HG03097 (cell line): ENCODE measurements at regions not wholly inside any gene's neighbourhood (a gene's known extent, or its start where the extent isn't known, plus 50 kb on each side); places are given as distances from the start of the nearest gene placed in this dataset.
"Not testable (repeated sequence)": the region's sequence is repeated elsewhere in the genome, so short reads cannot be mapped to it uniquely, and the experiment has no call there.

Source experiments
- ATAC-seq: cut with Tn5 transposase; IDR thresholded peaks from one replicate; pipeline ENCODE4 v1.9.1; 2021; ENCODE audit not compliant: unreplicated experiment, low FRiP score

DNA sequence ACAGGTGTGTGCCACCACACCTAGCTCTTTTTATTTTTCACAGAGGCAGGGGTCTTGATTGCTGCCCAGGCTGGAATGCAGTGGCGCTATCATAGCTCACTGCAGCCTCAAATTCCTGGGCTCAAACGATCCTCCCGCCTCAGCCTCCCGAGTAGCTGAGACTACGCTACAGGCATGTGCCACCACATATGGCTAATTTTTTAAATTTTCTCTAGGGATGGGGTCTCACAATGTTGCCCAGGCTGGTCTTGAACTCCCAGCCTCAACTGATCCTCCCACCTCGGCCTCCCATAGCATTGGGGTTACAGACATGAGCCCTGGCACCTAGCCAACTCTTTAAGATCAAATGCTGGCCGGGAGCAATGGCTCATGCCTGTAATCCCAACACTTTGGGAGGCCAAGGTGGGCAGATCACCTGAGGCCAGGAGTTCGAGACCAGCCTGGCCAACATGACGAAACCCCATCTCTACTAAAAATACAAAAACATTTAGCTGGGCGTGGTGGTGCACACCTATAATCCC, 50.6 kb upstream of the MYL10 start:
- ATAC-seq, result not testable (repeated sequence)

GRCh38 chr7:101680406-101681145, 51.5 kb upstream of the MYL10 start:
- ATAC-seq, result no peak

DNA sequence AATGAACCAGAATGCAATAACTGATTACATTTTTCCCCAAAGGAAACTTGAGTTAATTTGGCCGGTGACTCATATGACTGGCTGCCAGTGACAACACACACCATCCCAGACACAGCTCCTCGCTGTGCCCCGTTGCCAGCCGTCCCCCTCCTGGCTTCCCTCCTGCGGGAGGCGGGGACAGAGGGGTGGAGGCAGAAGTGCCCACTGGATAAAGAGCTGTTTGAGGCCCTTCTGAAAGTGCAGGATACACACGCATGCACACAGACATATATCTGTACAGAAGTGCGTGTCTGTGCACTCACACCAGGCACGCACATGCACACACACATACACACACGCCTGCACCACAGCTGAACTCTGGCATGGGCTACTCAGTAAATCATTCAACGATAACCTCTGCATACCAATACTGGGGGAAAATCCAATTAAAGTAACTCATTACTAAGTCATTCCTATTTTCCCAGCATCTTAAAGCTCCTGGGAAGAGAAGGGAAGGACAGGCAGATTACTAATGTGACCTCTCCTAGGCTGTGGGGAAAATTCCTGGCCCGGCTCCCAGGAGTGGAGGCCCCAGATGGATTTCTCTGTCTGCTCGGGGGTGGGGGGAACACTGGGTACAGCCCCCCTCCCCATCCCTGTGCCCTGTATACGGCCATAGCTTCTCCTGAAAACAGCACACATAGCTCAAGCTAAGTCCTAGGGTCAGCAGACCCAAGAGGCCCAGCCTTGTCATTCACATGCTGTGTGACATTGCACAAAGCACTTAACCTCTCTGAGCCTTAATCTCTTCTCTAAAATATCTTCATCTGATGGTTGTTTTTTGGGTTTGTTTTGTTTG, 52.3 kb upstream of the MYL10 start:
- no peak for ATAC-seq

GRCh38 chr7:101684983-101685330, 55.9 kb upstream of the MYL10 start:
- no peak for ATAC-seq

- no peak for ATAC-seq
These were observed 56.9 kb upstream of the MYL10 start for GRCh38 chr7:101686030-101686429.

DNA sequence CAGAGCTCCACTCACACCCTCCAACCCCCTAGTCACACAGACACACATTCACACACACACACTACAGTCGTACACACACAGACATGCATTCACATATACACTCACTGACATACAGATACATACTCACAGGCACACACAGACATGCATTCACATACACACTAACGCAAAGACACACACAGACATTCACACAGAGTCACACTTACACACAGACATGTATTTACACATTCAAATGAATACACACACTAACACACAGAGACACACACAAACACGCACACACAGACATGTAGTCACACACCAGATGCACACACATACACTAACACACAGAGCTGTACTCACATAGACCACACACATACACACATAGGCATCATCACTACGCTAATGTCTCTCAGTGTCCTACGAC, 58.0 kb upstream of the MYL10 start:
- ATAC-seq, result no peak

- ATAC-seq, result no peak
These were observed 58.7 kb upstream of the MYL10 start for GRCh38 chr7:101687791-101688182.

DNA sequence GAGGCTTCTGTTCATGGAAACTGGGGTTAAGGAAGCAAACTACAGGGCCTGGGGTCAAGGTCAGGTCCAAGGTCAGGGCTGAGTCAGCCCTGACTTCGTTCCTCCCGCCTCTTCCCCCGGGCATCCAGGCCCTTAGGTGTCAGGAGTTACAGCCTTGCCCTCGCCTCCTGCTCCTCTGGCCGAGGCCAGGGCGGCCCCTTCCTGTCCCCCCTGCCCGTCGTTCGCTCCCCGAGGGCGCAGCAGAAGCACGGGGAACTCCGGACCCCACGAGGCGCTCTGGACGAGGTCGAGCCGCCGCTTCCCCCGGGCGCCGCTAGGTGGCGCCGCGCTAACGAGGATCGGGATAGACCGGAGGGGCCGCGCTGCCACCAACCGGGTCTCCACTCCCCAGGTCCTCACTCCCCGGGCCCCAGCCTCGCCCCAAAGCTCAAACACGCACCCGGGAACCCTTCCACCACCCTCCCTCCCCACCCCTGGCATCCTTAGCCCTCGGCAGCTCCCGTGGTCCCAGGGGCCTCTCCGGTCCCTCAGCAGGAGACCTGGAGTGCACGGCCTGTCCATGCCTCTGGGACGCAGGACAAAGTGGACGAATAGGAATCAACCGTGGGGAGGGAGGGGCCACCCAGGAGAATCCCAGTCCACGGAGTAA, 59.2 kb upstream of the MYL10 start:
- ATAC-seq, result no peak

DNA sequence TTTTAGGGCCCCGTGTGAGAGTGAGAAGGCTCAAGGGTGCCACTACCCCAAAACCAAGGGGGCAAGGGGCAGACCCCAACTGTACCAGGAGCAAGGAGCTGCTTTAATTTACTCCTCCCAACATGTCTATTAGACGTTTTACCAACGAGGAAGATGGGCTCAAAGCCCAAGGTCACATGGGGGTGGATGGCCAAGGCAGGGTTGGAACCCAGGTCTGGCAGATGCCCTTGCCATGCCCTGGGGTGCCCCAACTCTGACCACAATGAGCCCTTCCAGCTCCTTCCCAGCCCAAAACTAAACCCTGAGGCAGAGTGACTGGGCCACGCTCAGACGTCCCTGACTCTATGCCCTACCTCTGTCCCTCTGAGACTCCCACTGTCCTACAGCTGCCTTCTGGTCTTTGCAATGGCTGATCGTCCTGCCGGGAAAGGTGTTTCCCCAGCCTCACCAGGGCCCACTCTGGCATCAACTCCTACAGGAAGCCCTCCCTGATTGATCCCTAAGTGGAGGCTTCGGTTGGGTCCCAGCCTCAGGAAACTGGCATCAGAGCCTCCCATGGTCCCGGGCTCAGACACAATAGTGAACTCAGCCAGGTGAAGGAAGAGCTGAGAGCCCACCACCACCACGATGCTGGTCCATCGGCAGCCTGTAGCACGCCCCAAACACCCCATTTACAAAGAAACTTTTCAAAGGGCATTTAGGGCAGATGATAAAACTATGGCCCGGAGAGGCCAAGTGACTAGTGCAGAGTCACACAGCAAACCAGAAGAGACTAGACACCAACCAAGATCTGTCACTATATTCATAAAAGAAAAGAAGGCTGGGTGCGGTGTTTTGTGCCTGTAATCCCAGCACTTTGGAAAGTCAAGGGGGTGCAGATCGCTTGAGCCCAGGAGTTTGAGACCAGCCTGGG, 60.2 kb upstream of the MYL10 start:
- ATAC-seq, result no peak

- no peak for ATAC-seq
These were observed 61.0 kb upstream of the MYL10 start for GRCh38 chr7:101690061-101690460.

- ATAC-seq, result no peak
These were observed 62.8 kb upstream of the MYL10 start for GRCh38 chr7:101691822-101692384.

GRCh38 chr7:101693498-101694091, 64.5 kb upstream of the MYL10 start:
- ATAC-seq, result no peak

DNA sequence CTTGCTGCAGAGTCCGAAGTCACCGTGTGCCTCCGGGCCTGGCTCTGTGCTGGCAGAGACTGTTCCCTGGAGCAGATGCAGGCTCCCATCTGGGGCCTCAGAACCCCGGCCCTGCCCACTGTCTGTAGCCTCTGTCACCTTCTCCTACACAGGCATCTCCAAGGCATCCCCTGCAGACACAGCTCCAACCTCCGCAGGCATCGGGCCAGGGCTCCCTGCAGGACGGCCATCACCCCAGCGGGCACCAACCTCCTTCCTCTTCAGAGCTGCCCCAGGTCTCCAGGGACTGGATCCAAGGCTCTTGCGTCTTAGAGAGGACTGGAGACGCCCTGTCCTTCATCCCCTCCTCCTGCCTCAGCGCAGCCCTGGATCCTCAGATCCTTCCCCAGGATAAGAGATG, 69.9 kb upstream of the MYL10 start:
- ATAC-seq, result no peak

- no peak for ATAC-seq
These were observed 70.3 kb upstream of the MYL10 start for GRCh38 chr7:101699399-101699798.

DNA sequence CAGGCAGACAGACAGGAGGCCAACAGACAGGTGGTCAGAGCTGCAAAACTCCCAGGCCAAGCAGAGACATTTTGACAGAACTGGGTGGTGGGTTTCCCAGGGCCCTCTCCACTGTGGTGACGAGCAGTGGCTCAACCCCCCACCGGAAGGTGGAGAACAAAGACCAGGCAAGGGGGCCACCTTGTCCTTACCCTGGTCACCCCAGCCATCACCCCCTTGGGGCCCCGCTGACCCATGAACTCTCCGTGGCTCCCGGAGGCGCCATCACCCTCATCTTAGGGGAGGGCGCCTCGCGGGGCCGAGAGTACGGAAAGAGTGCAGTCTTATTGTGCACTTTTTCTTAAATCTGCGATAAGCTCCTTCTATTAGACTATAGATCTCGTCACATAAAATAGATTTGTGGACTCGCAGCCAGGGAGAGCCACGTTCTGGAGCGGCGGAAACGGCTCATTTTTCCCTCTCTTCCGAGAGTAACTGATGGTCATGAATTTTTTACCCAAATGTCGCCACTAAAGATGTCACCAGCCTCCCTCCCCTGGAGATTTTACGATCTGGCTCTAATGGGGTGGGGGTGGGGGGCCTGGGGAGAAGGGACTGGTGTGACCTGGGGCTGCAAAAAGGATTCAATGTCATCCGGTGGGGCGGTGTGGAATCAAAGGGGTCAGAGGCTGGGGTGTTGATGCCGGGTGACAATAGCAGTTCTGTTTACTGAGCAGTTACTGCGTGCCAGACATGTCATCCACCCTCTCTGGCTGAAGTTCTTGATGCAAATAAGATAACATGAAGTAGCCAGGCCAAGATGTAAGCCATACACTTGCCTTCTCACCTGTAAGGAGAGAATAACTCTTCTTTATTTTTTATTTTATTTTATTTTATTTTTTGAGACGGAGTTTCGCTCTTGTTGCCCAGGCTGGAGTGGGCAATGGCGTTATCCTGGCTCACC, 71.1 kb upstream of the MYL10 start:
- ATAC-seq, result no peak

DNA sequence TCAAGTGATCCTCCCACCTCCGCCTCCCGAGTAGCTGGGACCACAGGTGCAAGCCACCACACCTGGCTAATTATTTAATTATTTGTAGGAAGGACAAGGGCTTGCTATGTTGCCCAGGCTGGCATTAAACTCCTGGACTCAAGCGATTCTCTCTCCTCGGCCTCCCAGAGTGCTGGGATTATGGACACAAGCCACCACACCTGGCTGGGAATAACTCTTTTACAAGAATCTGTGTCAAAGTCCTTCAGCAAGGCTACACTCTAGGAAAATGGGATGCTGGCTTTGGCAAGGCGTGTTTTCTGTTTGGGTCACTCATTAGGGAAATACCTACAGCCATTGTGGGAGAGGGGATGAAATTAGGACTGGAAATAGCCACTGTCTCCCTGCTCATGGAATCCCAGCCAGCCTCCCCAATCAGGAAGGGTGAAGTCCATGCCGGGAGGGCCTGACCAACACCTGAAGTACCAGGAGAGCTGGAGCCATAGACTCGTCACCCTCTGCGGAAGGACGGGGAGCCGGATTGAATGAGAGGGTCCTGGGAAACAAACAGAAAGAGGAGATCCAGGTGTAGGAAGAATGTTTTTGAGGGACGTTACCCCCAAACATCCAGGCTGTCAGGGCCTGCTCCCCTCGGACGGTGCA, 72.2 kb upstream of the MYL10 start:
- no peak for ATAC-seq

DNA sequence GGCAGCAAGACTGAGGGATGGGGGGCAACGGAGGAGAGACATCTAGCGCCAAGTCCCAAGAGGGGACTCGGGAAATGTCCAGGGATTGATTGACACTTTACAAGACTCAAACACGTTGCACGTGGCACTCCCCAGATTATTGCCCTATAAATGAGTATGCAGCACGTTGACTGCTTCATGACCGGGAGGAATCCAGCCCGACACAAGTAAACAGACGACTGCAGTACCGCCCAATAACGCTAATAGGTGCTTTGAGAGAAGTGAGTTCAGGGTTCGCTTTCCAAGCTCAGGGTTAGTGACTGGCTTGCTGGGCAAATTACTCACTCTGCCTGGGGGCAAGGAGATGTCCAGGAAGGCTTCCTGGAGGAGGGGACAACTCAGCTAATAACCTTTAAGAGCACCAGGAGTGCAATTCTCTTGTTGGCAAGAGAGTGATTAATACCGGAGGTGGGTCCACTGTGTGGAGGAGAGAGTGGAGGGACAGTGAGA, 73.3 kb upstream of the MYL10 start:
- no peak for ATAC-seq

DNA sequence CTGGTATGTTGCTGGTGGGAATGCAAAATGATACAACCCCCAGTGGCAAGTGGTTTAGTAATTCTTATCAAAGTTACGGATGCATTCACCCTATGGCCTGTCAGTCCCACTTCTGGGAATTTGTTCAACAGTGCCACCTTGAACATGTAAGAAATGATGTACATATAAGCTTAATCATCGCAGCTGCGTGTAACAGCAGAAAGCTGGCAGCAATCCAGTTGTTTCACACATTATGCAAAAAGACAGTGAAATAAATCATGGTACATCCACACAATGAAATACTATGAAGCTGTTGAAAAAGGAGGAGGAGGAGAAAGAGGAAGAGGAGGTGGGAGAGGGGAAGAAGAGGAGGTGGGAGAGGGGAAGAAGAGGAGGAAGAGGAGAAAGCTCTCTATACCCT, 76.2 kb upstream of the MYL10 start:
- no peak for ATAC-seq
